ENCODE measurements at regions not wholly inside any gene's neighbourhood (a gene's known extent, or its start where the extent isn't known, plus 50 kb on each side); places are given as distances from the start of the nearest gene placed in this dataset.

DNA sequence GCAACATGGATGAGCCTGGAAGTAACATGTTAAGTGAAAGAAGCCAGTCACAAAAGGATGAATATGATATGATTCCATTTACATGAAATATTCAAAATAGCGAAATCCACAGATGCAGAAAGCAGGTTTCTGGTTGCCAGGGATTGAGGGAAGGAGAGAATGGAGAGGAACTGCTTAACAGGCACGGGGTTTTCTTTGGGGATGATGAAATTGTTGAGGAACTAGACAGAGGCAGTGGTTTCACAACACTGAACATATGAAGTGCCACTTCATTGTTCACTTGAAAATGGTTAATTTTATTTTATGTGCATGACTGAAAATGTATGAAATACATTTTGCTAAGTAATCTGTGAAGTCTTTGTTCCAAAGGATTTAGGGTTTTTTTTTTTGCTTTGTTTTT is 182.5 kb upstream of the TBL1X start:
- TF ChIP-seq BCL11A (IDR thresholded peaks at IDR 0.05; ENCODE audit: low read depth, low read length) (no peak), NFYB (IDR thresholded peaks at IDR 0.05; ENCODE audit: insufficient read depth, low read depth, low read length) (no peak), FOXM1 (IDR thresholded peaks at IDR 0.05; ENCODE audit: low read depth, low read length) (no peak), BACH1 (IDR thresholded peaks at IDR 0.05; ENCODE audit: borderline replicate concordance) (no peak), POLR2A (IDR thresholded peaks at IDR 0.05; ENCODE audit: low read depth, low read length) (no peak), RAD21 (IDR thresholded peaks at IDR 0.05; ENCODE audit: insufficient read depth, low read depth, low read length) (no peak), ZNF274 (IDR thresholded peaks at IDR 0.05; ENCODE audit: insufficient read depth, insufficient read length) (no peak), HDAC6 (IDR thresholded peaks at IDR 0.05; ENCODE audit: unreplicated experiment) (no peak), USF2 (IDR thresholded peaks at IDR 0.05; ENCODE audit: borderline replicate concordance, low read depth, low read length) (no peak), IRF4 (IDR thresholded peaks at IDR 0.05; ENCODE audit: low read depth, low read length) (no peak), CTCF (IDR thresholded peaks at IDR 0.05 in 2 of 3, conservative IDR thresholded peaks at IDR 0.05 in 1 of 3; ENCODE audit: control insufficient read depth in 2 of 3, extremely low read depth in 1 of 3, insufficient read depth in 1 of 3, low read depth in 3 of 3, low read length in 3 of 3) (no peak)
- TF ChIP-seq, protein P1, sequence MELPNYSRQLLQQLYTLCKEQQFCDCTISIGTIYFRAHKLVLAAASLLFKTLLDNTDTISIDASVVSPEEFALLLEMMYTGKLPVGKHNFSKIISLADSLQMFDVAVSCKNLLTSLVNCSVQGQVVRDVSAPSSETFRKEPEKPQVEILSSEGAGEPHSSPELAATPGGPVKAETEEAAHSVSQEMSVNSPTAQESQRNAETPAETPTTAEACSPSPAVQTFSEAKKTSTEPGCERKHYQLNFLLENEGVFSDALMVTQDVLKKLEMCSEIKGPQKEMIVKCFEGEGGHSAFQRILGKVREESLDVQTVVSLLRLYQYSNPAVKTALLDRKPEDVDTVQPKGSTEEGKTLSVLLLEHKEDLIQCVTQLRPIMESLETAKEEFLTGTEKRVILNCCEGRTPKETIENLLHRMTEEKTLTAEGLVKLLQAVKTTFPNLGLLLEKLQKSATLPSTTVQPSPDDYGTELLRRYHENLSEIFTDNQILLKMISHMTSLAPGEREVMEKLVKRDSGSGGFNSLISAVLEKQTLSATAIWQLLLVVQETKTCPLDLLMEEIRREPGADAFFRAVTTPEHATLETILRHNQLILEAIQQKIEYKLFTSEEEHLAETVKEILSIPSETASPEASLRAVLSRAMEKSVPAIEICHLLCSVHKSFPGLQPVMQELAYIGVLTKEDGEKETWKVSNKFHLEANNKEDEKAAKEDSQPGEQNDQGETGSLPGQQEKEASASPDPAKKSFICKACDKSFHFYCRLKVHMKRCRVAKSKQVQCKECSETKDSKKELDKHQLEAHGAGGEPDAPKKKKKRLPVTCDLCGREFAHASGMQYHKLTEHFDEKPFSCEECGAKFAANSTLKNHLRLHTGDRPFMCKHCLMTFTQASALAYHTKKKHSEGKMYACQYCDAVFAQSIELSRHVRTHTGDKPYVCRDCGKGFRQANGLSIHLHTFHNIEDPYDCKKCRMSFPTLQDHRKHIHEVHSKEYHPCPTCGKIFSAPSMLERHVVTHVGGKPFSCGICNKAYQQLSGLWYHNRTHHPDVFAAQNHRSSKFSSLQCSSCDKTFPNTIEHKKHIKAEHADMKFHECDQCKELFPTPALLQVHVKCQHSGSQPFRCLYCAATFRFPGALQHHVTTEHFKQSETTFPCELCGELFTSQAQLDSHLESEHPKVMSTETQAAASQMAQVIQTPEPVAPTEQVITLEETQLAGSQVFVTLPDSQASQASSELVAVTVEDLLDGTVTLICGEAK (IDR thresholded peaks at IDR 0.05; ENCODE audit: borderline replicate concordance): no peak

Measured in GM12878 (cell line).